Liver (tissue), 3 donors: ENCODE measurements at regions not wholly inside any gene's neighbourhood (a gene's known extent, or its start where the extent isn't known, plus 50 kb on each side); places are given as distances from the start of the nearest gene placed in this dataset.

Experiments used
- CTCF ChIP-seq: fragments of 150-350 bp; IDR thresholded peaks from 2 replicates; pipeline ENCODE4 v1.5.1; 2017; ENCODE audit warnings: improper control_type of control experiment, low read depth, low read length; ENCODE audit not compliant: missing input control
- FOXA1 ChIP-seq: IDR thresholded peaks from 2 replicates; pipeline ENCODE4 v1.6.1; 2016; ENCODE audit warnings: antibody characterized with exemption
- GABPA ChIP-seq, 2 donors: IDR thresholded peaks in 1 of 2; conservative IDR thresholded peaks in 1 of 2; 2 replicates each; pipeline ENCODE4 v1.6.1; 2016; ENCODE audit warnings: antibody characterized with exemption in 2 of 2, mild to moderate bottlenecking in 1 of 2, moderate library complexity in 1 of 2
- JUND ChIP-seq, 2 donors: IDR thresholded peaks; 2 replicates each; pipeline ENCODE4 v1.6.1; 2016; ENCODE audit warnings: antibody characterized with exemption in 2 of 2
- MAX ChIP-seq: IDR thresholded peaks from 2 replicates; pipeline ENCODE4 v1.6.1; 2016; ENCODE audit warnings: antibody characterized with exemption
- RAD21 ChIP-seq, 2 donors: IDR thresholded peaks; 2 replicates each; pipeline ENCODE4 v1.6.1; 2016; ENCODE audit warnings: antibody characterized with exemption in 2 of 2, mild to moderate bottlenecking in 2 of 2
- REST ChIP-seq: IDR thresholded peaks from 2 replicates; pipeline ENCODE4 v1.6.1; 2016; ENCODE audit warnings: antibody characterized with exemption, mild to moderate bottlenecking
- RXRA ChIP-seq, 2 donors: IDR thresholded peaks; 2 replicates each; pipeline ENCODE4 v1.6.1; 2017 to 2018; ENCODE audit warnings: antibody characterized with exemption in 2 of 2, mild to moderate bottlenecking in 1 of 2
- SP1 ChIP-seq: IDR thresholded peaks from 2 replicates; pipeline ENCODE4 v1.6.1; 2018; ENCODE audit warnings: antibody characterized with exemption, mild to moderate bottlenecking
- TAF1 ChIP-seq: conservative IDR thresholded peaks from 2 replicates; pipeline ENCODE4 v1.6.1; 2016; ENCODE audit warnings: antibody characterized with exemption, mild to moderate bottlenecking
- YY1 ChIP-seq: IDR thresholded peaks from 2 replicates; pipeline ENCODE4 v1.6.1; 2016; ENCODE audit warnings: antibody characterized with exemption, mild to moderate bottlenecking
- ZBTB33 ChIP-seq: IDR thresholded peaks from 2 replicates; pipeline ENCODE4 v1.6.1; 2016; ENCODE audit warnings: antibody characterized with exemption
- donor health status: healthy.
- donor health status: healthy.

- peak; percentile 57 for TF ChIP-seq CTCF
- TF ChIP-seq SP1 = no peak
- no peak for TF ChIP-seq RXRA (IDR thresholded peaks at IDR 0.05)
- no peak for TF ChIP-seq YY1
- TF ChIP-seq REST = no peak
- TF ChIP-seq TAF1 = no peak
- peak; percentile 51 to 75 for TF ChIP-seq RAD21 (IDR thresholded peaks at IDR 0.05)
- TF ChIP-seq GABPA (IDR thresholded peaks at IDR 0.05 in 1 of 2, conservative IDR thresholded peaks at IDR 0.05 in 1 of 2) = no peak
- no peak for TF ChIP-seq MAX
- no peak for TF ChIP-seq FOXA1
- no peak for TF ChIP-seq ZBTB33
- TF ChIP-seq JUND (IDR thresholded peaks at IDR 0.05) = no peak
Observed at GRCh38 chr17:12545877-12546513, 119.7 kb upstream of the MYOCD start.
